Neural progenitor cell (in vitro differentiated cells): ENCODE measurements at regions not wholly inside any gene's neighbourhood (a gene's known extent, or its start where the extent isn't known, plus 50 kb on each side); places are given as distances from the start of the nearest gene placed in this dataset.

Experiments
- DNase-seq: peaks from one replicate; pipeline ENCODE4 v3.0.0-alpha.2; 2016; ENCODE audit warnings: low spot score
- H2AFZ ChIP-seq: fragments of 200-600 bp; sonication (generic); replicated peaks from 2 replicates; pipeline ENCODE4 v1.6.1; 2016; ENCODE audit warnings: antibody characterized with exemption
- H3F3A ChIP-seq: fragments of 200-600 bp; sonication (generic); 2 replicates; pipeline ENCODE4 v1.6.1; 2016; ENCODE audit warnings: antibody characterized with exemption, low read depth
- H3K27ac ChIP-seq: fragments of 200-600 bp; sonication (generic); 2 replicates; pipeline ENCODE4 v1.5.1; 2016; ENCODE audit warnings: mild to moderate bottlenecking
- H3K27me3 ChIP-seq: fragments of 200-600 bp; sonication (generic); 2 replicates; pipeline ENCODE4 v1.6.1; 2016; ENCODE audit warnings: mild to moderate bottlenecking, moderate library complexity
- H3K36me3 ChIP-seq: fragments of 200-600 bp; sonication (generic); 2 replicates; pipeline ENCODE4 v1.5.1; 2016
- H3K4me1 ChIP-seq: fragments of 200-600 bp; sonication (generic); 2 replicates; pipeline ENCODE4 v1.6.1; 2016; ENCODE audit warnings: mixed run types
- H3K4me2 ChIP-seq: fragments of 200-600 bp; sonication (generic); 2 replicates; pipeline ENCODE4 v1.6.1; 2016
- H3K4me3 ChIP-seq: fragments of 200-600 bp; sonication (generic); 2 replicates; pipeline ENCODE4 v1.5.1; 2016
- H3K79me2 ChIP-seq: fragments of 200-600 bp; sonication (generic); 2 replicates; pipeline ENCODE4 v1.6.1; 2016; ENCODE audit warnings: low read depth
- H3K9ac ChIP-seq: fragments of 200-600 bp; sonication (generic); 2 replicates; pipeline ENCODE4 v1.6.1; 2016
- H3K9me3 ChIP-seq: fragments of 200-600 bp; sonication (generic); 2 replicates; pipeline ENCODE4 v1.5.1; 2016; ENCODE audit warnings: low read depth
- H4K20me1 ChIP-seq: fragments of 200-600 bp; sonication (generic); 2 replicates; pipeline ENCODE4 v1.6.1; 2016; ENCODE audit warnings: low read depth
- H3K27ac Mint-ChIP-seq: 3 replicates; pipeline ENCODE4 v1.8.0; 2021; ENCODE audit warnings: mixed read lengths
- H3K27me3 Mint-ChIP-seq: 2 replicates; pipeline ENCODE4 v1.8.0; 2022; ENCODE audit warnings: low read depth, mild to moderate bottlenecking, inconsistent platforms, moderate library complexity, mixed read lengths; ENCODE audit not compliant: insufficient read depth
- H3K36me3 Mint-ChIP-seq: 3 replicates; pipeline ENCODE4 v1.8.0; 2021; ENCODE audit warnings: mixed read lengths
- H3K4me1 Mint-ChIP-seq: 3 replicates; pipeline ENCODE4 v1.8.0; 2021; ENCODE audit warnings: mixed read lengths
- H3K4me3 Mint-ChIP-seq: 3 replicates; pipeline ENCODE4 v1.8.0; 2021; ENCODE audit warnings: mild to moderate bottlenecking, moderate library complexity, mixed read lengths
- H3K9me3 Mint-ChIP-seq: 3 replicates; pipeline ENCODE4 v1.8.0; 2020; ENCODE audit warnings: mixed read lengths
- EZH2 ChIP-seq: fragments of 200-600 bp; sonication (generic); IDR thresholded peaks from 2 replicates; pipeline ENCODE4 v1.6.1; 2017; ENCODE audit warnings: antibody characterized with exemption, mild to moderate bottlenecking, moderate library complexity
- EZH2phosphoT487 ChIP-seq: fragments of 200-600 bp; sonication (generic); IDR thresholded peaks from 2 replicates; pipeline ENCODE4 v1.6.1; 2017; ENCODE audit warnings: antibody characterized with exemption
- TF ChIP-seq, protein P1 (sequence below): fragments of 200-600 bp; sonication (generic); IDR thresholded peaks from 2 replicates; pipeline ENCODE4 v1.5.1; 2017; ENCODE audit warnings: antibody characterized with exemption, mild to moderate bottlenecking

DNA sequence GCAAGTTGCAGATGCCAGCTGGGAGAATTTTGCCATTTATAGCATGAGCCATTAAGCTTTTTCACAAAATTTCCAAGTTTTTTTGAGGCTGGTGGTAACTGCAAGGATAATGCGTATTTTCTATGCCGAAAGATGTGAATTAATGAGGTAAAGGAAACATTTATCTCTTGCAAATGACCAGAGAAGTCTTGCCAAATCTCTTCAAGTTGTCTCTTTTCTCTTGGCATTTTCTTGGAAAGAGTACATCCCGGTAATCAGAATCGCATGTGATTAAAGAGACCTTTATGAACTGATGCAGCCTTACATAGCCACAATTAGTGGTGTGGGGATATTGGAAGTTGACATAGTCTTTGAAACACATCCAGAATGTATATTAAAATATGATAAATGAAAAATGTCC is 136.5 kb upstream of the MMADHC start:
- no peaks in the 10 kb centered on the region for H3K9me3 ChIP-seq
- Mint-ChIP-seq H3K36me3 (no peaks in the 10 kb centered on the region), H3K4me3 (no peak overlapping the region), H3K27me3 (peaks cover 4% of the 10 kb centered on the region), H3K9me3 (no peaks in the 10 kb centered on the region), H3K4me1 (peaks cover 14% of the 10 kb centered on the region), H3K27ac (no peak overlapping the region)
- no peak overlapping the region for H2AFZ ChIP-seq
- no peak for DNase-seq
- no peaks in the 10 kb centered on the region for H3K79me2 ChIP-seq
- H3K27ac ChIP-seq = no peak overlapping the region
- H3F3A ChIP-seq = no peaks in the 10 kb centered on the region
- no peaks in the 10 kb centered on the region for H4K20me1 ChIP-seq
- H3K4me3 ChIP-seq = no peak overlapping the region
- no peaks in the 10 kb centered on the region for H3K27me3 ChIP-seq
- H3K4me2 ChIP-seq = no peak overlapping the region
- H3K36me3 ChIP-seq = no peaks in the 10 kb centered on the region
- no peak overlapping the region for H3K9ac ChIP-seq
- TF ChIP-seq EZH2phosphoT487 (no peak), EZH2 (no peak)
- TF ChIP-seq, protein P1, sequence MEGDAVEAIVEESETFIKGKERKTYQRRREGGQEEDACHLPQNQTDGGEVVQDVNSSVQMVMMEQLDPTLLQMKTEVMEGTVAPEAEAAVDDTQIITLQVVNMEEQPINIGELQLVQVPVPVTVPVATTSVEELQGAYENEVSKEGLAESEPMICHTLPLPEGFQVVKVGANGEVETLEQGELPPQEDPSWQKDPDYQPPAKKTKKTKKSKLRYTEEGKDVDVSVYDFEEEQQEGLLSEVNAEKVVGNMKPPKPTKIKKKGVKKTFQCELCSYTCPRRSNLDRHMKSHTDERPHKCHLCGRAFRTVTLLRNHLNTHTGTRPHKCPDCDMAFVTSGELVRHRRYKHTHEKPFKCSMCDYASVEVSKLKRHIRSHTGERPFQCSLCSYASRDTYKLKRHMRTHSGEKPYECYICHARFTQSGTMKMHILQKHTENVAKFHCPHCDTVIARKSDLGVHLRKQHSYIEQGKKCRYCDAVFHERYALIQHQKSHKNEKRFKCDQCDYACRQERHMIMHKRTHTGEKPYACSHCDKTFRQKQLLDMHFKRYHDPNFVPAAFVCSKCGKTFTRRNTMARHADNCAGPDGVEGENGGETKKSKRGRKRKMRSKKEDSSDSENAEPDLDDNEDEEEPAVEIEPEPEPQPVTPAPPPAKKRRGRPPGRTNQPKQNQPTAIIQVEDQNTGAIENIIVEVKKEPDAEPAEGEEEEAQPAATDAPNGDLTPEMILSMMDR = no peak
- H3K4me1 ChIP-seq = peaks cover 8% of the 10 kb centered on the region

DNA sequence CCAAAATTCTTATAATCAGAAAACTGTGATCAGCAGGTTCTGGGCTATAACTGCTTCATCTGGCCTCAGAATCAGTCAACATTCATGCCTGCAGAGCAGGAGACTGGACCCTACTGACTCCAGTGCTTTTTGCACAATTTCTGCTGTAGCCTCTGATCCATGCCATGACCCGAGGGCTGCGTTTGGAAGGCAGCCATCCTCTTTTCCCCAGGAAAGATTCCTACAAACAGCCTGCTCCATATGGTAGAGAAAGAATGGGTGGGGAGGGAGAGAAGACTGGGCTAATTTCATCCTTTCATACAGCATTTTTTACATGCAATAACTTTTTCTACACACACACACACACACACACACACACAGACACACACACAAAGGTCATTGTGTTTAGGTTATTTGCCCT is 133.0 kb upstream of the MMADHC start:
- peaks cover 8% of the 10 kb centered on the region for H3K4me1 Mint-ChIP-seq
- Histone ChIP-seq H3K4me2 (no peak overlapping the region), H2AFZ (peak overlapping the region; percentile 42), H3K27me3 (no peaks in the 10 kb centered on the region), H4K20me1 (no peaks in the 10 kb centered on the region), H3K36me3 (no peaks in the 10 kb centered on the region), H3K4me3 (no peak overlapping the region), H3K9me3 (no peaks in the 10 kb centered on the region), H3K9ac (no peak overlapping the region), H3K79me2 (no peaks in the 10 kb centered on the region), H3F3A (no peaks in the 10 kb centered on the region), H3K4me1 (peaks cover 14% of the 10 kb centered on the region), H3K27ac (no peak overlapping the region)
- no peaks in the 10 kb centered on the region for H3K36me3 Mint-ChIP-seq
- TF ChIP-seq, protein P1 = no peak
- TF ChIP-seq EZH2 = no peak
- no peak for TF ChIP-seq EZH2phosphoT487
- H3K27me3 Mint-ChIP-seq = peaks cover 2% of the 10 kb centered on the region
- DNase-seq = no peak
- no peaks in the 10 kb centered on the region for H3K9me3 Mint-ChIP-seq
- H3K4me3 Mint-ChIP-seq = no peak overlapping the region
- H3K27ac Mint-ChIP-seq = no peak overlapping the region

DNA sequence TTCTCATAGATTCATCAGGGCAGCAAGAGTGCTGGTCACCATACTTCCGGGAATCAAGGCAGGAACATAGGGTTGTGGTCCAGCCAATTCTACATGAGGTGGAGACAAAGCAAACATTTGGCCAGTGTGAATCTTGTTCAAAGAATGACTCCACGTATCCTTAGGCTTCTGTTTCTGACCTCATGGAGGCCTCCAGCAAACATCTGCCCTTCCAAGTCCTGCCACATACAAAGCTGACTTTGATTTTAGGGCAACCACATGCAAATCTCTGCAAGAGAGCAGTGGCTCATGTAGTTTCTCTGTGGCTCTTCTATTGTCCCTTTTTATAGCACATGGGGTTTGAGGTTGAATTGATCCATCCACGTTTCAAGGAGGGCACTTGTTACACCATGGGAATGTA is 132.1 kb upstream of the MMADHC start:
- Histone ChIP-seq H3K4me2 (no peak overlapping the region), H2AFZ (no peak overlapping the region), H3K27me3 (no peaks in the 10 kb centered on the region), H4K20me1 (no peaks in the 10 kb centered on the region), H3K4me1 (peaks cover 14% of the 10 kb centered on the region), H3K79me2 (no peaks in the 10 kb centered on the region), H3F3A (no peaks in the 10 kb centered on the region), H3K27ac (no peak overlapping the region), H3K9ac (no peak overlapping the region), H3K4me3 (no peak overlapping the region), H3K9me3 (no peaks in the 10 kb centered on the region), H3K36me3 (no peaks in the 10 kb centered on the region)
- Mint-ChIP-seq H3K27me3 (peaks cover 2% of the 10 kb centered on the region), H3K27ac (no peak overlapping the region), H3K4me3 (no peak overlapping the region), H3K36me3 (no peaks in the 10 kb centered on the region), H3K9me3 (no peaks in the 10 kb centered on the region), H3K4me1 (peaks cover 8% of the 10 kb centered on the region)
- no peak for DNase-seq
- TF ChIP-seq, protein P1 = no peak
- no peak for TF ChIP-seq EZH2
- TF ChIP-seq EZH2phosphoT487 = no peak

DNA sequence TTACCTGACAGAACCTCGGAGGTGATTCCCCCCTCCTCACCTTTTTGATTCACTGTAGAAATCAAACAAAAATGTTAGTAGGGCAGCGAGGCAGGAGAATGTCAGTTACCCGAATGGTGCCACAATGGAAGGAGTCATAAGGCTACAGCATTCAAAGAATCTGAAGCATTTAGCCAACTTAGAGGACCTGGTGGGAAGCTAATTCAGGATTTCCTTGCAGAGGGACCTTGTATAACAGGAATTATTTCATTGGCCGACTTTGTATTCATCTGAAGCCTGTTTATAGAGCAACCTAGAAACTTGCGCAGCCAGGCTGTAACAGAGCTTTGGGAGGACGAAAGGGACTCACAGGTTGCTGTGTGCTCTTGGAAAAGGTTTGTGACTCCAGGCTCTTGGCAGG is 129.1 kb upstream of the MMADHC start:
- Histone ChIP-seq H3K4me1 (peaks cover 14% of the 10 kb centered on the region), H3K27me3 (no peaks in the 10 kb centered on the region), H3K27ac (no peak overlapping the region), H3K36me3 (no peaks in the 10 kb centered on the region), H3K79me2 (no peaks in the 10 kb centered on the region), H3K9ac (no peak overlapping the region), H3F3A (no peaks in the 10 kb centered on the region), H2AFZ (peak overlapping the region; percentile 90), H3K9me3 (no peaks in the 10 kb centered on the region), H3K4me2 (no peak overlapping the region), H4K20me1 (no peaks in the 10 kb centered on the region), H3K4me3 (no peak overlapping the region)
- Mint-ChIP-seq H3K36me3 (no peaks in the 10 kb centered on the region), H3K4me1 (peaks cover 8% of the 10 kb centered on the region), H3K27me3 (peaks cover 2% of the 10 kb centered on the region), H3K9me3 (no peaks in the 10 kb centered on the region), H3K4me3 (no peak overlapping the region), H3K27ac (no peak overlapping the region)
- DNase-seq = peak; percentile 45
- no peak for TF ChIP-seq EZH2
- TF ChIP-seq, protein P1 = no peak
